SKM-1 treated with dmso at 0.1 percent for 144 hours (cell line): ENCODE measurements at regions not wholly inside any gene's neighbourhood (a gene's known extent, or its start where the extent isn't known, plus 50 kb on each side); places are given as distances from the start of the nearest gene placed in this dataset.

ENCODE experiments used
- DNase-seq: peaks from one replicate; lab custom pipeline; 2025; ENCODE audit not compliant: unreplicated experiment; lab: John Stamatoyannopoulos, UW

DNA sequence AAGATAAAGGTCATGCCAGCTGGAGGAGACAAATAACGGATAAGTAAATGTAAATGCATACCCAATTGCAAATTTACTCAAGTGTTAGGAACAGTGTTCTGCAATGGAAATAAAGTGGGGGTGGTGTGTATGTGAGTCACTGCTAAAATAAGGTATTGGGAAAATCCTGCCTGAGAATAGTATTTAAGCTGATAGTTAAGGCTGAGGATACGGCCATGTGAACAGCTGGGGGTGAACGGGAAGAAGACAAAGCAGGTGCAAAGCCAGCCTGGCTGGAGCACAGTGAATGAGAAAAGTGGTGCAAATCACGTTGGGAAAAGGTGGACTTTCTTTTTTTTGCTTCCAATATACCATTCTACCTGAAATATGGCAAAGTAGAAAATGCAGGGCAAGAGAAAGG, 242.4 kb upstream of the SLC10A2 start:
- DNase-seq = no peak

DNA sequence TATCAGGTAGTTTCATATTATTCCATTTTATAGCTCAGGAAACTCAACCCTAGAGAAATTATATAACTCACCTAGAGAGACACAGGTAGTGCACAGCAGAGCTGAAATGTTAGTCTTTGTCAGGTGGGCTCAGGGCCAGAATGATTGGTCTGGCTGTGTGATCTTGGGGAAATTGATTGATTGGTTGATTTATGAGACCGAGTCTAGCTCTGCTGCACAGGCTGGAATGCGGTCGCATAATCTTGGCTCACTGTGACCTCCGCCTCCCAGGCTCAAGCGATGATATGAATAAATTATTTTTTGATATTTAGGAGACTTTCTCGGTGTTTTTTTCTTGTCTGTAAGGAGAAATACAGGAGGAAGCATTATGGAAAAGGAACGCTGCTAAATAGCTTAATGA, 239.9 kb upstream of the SLC10A2 start:
- DNase-seq = no peak

DNA sequence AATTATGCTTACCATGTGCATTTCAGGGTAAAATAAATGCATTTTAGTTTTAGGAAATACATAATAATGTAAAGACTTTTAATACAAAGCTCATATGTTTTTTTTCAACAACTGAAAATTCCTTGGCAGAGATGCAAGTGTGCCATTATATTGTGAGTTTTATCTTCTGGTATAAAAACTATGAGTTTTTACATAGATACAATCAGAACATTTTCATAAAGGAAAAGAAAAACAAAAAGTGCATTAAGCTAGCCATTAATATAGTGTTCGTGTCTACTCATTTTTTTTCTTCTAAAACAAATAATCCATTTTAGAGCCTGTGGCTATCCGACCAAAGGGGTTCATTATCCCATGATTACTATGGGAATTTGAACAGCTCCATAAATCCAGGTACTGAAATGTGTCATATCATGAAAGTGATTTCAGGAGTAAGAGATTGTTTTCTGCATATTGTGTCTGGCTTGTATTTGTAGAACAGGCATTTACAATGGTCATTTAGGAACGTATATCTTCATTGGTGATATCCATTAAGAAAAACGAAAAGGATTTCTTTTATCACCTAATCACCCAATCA, 236.9 kb upstream of the SLC10A2 start:
- no peak for DNase-seq

DNA sequence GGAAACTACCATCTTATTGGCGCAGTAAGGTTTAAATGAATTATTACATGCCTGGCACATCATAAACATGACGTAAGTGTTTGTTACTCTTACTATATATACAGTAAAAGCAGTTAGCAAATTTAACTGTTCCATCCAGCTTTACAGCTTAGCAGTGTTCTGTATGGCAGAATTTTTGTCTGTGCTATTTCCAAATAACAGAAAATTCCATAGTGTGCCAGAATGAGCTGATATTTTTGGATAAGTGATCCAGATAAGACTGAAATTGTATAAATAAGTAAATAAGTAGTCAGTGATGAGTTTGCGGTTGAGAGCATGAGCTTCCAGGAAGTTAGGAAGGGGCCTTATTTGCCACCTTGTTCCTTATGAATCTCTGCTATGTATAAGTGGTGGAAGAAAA, 236.5 kb upstream of the SLC10A2 start:
- DNase-seq = no peak

DNA sequence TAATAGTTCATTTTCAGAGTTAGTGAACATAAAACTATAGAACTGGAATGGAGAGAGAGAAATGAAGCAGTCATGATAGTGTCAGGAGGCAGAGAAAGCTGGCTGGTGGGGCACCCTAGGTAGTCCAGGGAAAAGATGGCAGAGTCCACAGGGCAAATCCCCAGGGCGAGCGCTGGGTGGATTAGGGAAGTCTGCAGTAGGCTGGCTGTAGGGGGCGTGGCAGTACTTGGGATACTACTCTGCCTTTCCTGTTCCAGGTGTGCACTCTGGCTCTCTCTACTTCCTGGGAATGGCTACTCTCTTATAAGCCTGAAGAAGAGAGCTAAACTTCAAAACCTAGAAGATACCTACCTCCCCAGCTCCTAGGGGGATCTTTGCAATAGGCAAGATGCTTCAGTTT, 232.9 kb upstream of the SLC10A2 start:
- DNase-seq = no peak

DNA sequence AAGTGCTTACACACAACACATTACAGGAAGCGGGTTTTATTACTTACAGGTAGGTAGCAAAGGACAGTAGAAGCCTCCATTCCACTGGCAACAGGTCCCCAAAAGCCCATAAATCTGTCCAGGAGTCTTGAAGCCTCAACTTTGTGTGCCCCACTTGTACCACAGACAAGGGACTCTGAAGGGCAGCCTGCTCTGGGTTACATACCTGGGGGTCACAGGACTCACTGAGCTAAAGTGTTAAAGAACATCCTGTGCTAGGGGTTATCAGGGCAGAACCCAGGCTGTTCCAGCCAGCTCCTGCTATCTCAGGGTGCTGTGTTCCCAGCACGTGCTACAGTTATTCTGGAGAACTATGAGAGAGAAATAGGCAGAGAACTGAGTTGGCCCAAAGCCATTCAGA, 230.9 kb upstream of the SLC10A2 start:
- DNase-seq = no peak

DNA sequence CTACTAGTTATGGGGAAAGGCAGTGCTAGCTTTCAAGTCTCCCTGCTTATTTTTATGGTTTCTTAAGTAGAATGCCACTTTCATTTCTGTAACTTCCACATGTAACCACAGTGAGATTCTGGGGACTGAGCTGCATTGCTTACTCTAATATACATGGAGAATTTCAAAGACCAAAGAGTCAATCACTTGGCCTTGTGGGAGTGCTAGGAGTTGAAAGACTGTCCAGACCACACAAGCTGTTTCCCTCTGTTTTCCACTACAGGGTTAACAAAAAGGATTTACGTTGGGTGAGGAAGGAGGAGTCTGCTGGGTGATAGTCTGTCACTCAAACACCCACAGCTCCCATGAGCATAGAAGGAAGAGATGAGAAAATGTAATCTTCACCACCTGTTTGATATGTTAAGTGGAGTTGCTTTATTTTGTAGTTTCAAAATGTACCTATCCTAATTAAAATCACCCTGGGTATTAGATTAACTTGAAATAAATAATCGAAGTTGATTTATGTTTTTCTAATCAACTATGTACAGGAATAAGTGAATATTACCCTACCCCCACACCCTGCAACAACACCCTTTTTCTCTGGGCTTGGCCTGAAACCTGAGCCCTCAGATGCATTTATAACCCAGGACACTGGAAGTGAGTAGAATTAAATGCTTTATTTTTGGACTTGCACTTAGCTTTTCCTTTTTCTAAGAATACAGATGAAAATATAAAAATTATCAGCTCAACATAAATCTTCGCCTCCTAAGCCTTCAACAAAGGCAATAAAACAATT, 225.8 kb upstream of the SLC10A2 start:
- no peak for DNase-seq

DNA sequence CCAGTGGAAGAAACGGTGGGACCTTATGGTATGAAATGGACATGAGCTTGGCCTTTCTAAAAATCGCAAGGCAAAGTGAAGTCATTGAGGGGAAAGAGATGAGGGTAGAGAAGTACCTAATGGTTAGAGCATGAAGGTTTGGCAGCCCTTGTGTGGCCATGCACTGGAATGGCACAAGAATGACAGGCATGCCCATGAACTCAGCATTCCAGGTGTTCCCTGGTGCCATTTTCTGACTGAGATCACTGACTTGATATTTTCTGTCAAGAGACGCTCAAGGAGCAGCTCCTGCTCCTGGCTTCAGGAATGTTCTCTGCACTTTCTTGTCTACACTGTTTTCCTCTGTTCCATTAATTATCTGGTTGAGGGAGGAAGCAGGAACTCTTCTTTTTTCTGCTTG, 225.0 kb upstream of the SLC10A2 start:
- no peak for DNase-seq

DNA sequence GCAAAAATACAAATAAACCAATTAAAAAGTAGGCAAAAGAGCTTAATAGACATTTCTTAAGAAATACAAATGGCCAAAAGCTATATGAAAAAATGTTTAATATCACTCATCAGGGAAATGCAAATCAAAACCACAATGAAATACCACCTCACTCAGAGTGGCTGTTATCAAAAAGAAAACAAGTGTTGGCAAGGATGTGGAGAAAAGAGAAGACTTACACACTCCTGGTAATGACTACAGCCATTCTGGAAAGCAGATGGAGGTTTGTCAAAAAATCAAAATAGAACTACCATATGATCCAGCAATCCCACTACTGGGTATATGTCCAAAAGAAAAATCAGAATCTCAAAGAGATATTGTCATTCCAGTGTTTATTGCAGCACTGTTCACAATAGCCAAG, 223.5 kb upstream of the SLC10A2 start:
- no peak for DNase-seq

DNA sequence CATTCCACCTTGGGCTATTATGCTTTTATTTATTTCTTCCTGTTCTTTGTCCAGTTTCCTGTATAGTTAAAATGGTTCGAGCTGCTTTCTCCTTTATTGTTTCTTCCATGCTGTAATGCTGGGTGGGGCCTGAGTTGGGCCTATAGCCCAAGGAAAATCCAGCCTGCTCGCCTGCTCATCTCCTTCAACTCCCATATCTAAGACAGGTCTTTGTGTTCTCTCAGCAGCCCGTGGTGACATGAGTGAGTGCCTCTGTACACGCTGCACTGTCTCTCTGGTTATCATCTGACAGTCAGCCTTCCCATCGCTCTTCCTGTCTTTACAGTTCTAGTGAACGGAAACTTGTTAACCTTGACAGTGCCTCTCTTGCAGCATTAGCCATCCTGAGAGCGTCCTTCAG, 221.9 kb upstream of the SLC10A2 start:
- no peak for DNase-seq

DNA sequence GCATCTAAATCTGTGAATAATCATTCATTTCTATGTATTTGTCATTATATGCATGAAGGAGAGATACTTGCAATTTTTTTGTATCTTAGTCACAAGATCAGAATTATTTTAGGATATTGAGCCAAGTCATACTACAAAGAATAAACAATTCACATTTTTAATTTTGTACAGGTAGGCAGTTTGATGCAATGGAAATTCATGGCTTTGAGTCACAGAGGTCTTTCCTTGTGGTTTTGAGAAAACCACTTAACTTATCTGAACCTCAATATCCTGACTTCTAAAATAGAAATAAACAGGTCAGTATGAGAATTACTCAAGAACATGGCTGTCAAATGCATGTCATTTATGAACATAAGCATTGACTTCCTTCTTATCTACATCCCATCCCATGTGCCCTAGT, 221.4 kb upstream of the SLC10A2 start:
- no peak for DNase-seq

DNA sequence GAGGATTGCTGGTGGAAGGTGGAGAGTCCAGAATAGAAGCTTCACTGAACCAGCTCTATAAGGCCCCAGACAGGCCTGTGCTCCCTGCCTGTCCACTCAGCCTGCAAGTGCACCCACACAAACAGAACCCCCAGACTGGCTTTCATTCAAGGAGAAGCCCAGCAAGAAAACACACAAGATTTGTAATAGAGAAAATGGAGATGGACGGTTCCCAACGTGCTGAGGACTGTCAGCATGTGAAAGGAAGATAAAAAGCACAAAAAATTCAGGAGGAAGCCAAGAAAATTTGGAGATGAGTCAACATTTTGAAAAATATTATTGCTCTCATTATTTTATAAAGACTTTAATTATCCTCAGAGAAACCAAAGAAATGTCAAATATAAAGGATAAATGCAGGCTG, 218.2 kb upstream of the SLC10A2 start:
- DNase-seq = no peak

DNA sequence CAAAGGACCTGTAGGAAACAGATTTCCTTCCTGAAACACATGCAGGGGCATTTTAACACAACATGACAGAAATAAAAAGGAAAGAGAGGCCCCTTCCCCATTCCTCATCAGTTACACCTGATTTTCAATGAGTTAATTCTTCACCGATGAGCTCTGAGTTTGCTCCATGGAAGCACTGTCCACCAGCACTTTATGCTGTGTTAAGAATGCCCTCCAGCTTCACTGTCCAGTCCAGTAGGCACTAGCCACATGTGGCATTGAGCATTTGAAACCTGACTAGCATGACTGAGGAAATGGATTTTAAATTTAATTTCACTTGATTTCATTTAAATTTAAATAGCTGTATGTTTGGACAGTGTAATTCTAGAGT, 217.2 kb upstream of the SLC10A2 start:
- DNase-seq = no peak

DNA sequence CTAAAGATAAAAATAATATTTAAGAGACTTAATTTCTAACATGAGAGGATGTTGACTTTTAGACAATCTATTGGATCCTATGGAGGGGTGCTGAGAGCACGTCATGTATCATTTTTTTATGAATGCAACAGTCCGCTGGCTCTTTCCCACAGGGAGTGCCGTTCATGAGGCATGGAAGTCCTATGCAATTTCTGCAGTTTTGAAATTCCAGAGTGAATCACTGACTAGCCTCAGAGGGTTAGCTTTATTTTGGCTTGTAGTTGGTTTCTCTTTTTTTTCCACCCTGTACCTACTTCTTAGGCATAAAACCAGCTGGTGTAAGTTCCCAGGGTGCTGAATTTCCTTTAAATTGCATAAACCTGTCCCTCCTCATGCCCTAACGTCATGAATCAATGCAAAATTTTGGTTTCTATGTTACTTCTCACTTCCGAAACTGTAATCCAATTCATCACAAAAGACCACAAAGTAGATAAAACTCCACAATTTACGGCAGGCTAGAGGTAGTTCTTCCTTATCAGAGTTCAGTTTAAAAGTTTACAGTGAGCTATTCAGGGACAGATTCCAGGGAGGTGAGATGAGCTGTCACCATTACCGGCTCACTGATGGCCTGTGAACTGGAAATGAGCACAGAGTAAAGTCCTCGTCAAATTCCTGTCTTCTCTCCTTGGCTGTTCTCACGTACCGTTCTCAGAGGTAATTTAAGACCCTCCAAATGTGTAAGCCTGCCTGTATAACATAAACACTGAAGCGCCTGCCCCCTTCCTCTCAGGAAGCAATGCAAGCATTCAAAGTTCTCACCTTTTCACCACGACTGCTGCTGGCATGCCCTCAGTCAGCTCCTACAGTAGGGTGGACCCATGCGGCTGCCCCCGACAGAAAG, 216.6 kb upstream of the SLC10A2 start:
- DNase-seq = no peak

DNA sequence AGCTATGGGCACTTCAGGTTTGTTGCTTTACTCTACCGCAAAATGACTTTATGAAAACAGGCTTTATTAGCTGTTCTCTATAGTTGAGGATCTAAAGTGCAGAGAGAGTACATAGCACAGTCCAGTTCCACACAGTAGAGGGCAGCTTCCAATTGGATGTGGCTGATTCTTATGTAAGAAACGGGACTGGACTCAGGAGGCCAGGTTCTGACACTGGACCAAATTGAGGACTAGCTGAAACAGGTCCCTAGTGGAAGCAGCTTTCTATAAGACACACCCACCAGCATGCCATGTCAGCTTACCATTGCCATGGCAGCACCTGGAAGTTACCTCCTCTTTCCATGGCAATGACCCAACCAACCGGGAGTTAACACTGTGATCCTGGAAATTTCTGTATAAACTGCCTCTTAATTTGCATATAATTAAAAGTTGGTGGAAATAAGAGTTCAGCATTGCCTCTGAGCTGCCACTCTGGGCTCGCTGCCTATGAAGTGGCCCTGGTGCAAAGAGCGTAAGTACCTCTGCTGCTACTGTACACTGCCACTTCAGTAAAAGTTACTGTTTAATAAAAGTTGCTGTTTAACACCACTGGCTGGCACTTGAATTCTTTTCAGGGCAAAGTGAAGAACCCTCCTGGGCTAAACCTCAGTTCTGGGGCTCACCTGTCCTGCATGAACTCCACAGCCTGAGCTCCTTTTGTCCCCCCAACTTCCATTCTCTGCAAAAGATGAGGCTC, 211.9 kb upstream of the SLC10A2 start:
- no peak for DNase-seq

DNA sequence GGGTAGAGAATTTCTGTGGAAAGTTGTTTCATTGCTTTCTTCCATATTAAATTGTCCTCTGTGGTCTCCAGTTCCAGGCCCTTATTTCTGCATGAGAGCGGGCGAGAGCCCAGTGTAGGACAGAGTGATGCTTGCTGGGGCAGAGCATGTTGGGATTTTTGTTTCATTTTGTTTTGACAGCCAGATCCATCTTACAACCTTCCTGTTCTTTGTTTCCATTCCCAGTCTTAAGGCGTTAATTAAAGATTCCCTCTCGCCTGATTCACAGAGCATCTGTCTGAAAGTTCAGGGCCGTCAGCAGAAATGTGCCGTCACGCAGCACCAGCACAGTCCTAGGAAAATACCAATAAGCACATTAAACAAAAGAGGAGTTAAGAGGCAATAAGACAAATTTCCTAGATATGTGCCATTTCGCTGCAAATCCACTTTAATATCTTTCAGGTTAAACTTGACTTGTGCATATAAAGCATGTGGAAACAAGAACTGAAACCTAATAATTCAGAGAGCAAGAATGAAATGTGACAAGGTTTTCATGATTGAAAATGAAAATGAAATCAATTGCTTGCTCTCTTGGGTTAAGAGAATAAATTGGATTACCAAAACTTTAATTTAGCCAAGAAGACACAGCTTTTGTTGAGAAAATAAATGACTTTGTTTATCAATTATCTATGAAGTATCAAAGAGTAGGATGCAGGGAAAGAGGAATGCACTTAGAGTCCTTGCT, 210.7 kb upstream of the SLC10A2 start:
- DNase-seq = no peak

DNA sequence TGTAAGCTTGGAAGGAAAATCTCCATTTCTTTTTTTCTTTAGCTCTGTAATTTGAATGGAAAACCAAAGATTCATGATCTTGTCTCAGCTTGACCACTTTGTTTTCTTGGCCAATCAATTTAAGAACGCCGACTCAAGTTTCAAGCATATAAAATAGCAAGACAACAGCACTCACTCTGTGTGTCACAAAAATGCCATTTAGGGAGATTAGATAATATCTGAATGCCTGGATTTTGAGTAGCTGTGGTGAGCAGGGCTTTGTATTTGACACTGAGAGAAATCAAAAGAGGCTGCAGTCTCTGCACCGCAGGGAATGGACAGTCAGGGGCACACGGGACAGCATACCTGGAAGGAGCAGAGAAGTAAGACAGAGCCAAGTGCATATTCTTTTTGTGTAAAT, 209.5 kb upstream of the SLC10A2 start:
- DNase-seq = no peak

DNA sequence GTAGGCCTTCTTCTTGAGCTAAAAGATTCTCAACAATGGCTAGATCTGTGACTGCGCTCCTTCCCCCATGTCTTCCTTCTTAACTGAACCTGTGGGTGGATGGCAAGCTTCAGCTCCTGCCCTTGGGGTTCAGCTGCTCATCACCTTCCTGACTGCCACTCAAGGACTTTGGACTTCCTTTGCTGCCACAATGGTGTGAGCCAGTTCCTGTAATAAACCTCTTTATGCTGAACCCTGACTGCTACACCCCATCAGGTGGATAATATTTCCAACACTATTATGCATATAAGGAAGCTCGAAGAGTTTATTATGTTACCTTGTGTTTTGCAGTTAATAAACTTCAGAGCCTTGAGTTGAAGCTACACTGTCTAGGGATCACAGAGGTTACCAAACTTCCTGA, 208.9 kb upstream of the SLC10A2 start:
- no peak for DNase-seq

DNA sequence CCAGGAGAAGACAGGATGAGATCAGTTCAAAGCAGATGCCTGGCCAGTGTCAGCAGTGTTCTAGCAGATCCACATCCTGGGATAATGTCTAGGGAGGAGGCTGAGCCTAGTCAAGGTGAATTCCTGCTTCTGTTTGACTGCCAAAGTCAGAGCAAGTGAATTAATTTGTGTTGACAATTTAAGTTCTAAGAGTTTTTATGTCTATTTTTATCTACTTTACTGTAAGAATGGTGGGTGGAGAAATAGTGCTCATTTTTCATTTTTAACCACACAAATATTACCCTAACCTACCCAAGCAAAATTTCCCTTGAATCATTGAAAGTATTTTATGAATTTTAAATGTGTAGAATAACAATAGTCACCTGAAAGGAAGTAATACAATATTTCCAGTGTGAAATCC, 207.6 kb upstream of the SLC10A2 start:
- no peak for DNase-seq

DNA sequence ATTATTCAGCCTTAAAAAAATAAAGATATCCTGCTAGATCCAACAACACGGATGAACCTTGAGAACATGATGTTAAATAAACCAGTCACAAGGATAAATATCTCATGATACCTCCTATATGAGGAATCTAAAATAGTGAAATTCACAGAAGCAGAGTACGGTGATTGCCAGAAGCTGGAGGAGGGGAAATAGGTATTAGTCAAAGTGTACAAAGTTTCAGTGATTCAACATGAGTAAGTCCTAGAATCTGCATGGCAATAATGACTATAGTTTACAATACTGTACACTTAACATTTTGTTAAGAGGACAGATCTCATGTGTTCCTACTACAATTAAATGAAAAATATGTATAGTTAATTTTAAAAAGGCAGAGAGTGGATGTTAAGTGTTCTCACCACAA, 206.6 kb upstream of the SLC10A2 start:
- no peak for DNase-seq

DNA sequence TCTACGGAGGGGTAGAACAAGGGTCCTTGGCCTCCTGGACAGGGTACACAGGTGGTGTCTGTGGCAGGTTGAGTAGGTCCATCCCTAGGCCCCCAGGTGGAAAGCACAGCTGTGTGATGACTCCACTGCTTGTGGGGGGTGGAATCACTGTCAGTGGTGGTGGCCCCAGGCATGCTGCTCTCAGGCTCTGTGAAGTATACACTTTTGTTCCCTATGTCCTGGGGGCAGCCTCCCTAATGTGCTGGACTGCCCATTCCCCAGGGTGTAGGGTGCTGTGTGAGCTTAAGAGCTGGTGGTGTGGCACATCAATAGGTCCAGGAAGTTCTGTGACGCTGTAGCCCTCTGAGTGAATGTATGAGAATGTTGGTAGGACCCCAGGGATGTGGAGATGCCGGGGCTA, 197.2 kb upstream of the SLC10A2 start:
- no peak for DNase-seq
